Adipocyte (in vitro differentiated cells): ENCODE measurements at regions not wholly inside any gene's neighbourhood (a gene's known extent, or its start where the extent isn't known, plus 50 kb on each side); places are given as distances from the start of the nearest gene placed in this dataset.

Source experiments
- DNase-seq: peaks from one replicate; pipeline ENCODE4 v3.0.0-alpha.2; 2015; ENCODE audit warnings: low read depth
- H3K27me3 ChIP-seq: replicated peaks from 2 replicates; pipeline ENCODE4 v1.7.0; 2013; ENCODE audit warnings: mild to moderate bottlenecking, low read length, moderate library complexity; ENCODE audit not compliant: control insufficient read depth, insufficient read depth
- H3K36me3 ChIP-seq: 2 replicates; pipeline ENCODE4 v1.7.0; 2013; ENCODE audit warnings: low read length, mild to moderate bottlenecking, moderate library complexity; ENCODE audit not compliant: control insufficient read depth, insufficient read depth, severe bottlenecking
- H3K4me1 ChIP-seq: 2 replicates; pipeline ENCODE4 v1.7.0; 2013; ENCODE audit warnings: mild to moderate bottlenecking, low read length, moderate library complexity; ENCODE audit not compliant: control insufficient read depth, insufficient read depth
- H3K4me3 ChIP-seq: 2 replicates; pipeline ENCODE4 v1.7.0; 2013; ENCODE audit warnings: mild to moderate bottlenecking, low read length, moderate library complexity
- H3K9ac ChIP-seq: 2 replicates; pipeline ENCODE4 v1.7.0; 2013; ENCODE audit warnings: mild to moderate bottlenecking, low read length, moderate library complexity
- H3K9me3 ChIP-seq: 2 replicates; pipeline ENCODE4 v1.7.0; 2013; ENCODE audit warnings: mild to moderate bottlenecking, low read length, moderate library complexity; ENCODE audit not compliant: control insufficient read depth

- H3K4me1 ChIP-seq: no peaks in the 10 kb centered on the region
- H3K9ac ChIP-seq: no peak overlapping the region
- H3K9me3 ChIP-seq: no peaks in the 10 kb centered on the region
- peaks cover 4% of the 10 kb centered on the region for H3K27me3 ChIP-seq
- no peak overlapping the region for H3K4me3 ChIP-seq
- DNase-seq: peak; percentile 26
- H3K36me3 ChIP-seq: no peaks in the 10 kb centered on the region
Observed at GRCh38 chr7:67692425-67692824, 695.8 kb downstream of the TYW1 start.

- peaks cover 4% of the 10 kb centered on the region for H3K27me3 ChIP-seq
- DNase-seq: no peak
- peaks cover 5% of the 10 kb centered on the region for H3K9me3 ChIP-seq
- no peaks in the 10 kb centered on the region for H3K4me1 ChIP-seq
- H3K4me3 ChIP-seq: no peak overlapping the region
- no peak overlapping the region for H3K9ac ChIP-seq
- no peaks in the 10 kb centered on the region for H3K36me3 ChIP-seq
Observed at GRCh38 chr7:67696124-67696523, 699.5 kb downstream of the TYW1 start.

GRCh38 chr7:67696878-67697277, 700.2 kb downstream of the TYW1 start:
- peaks cover 4% of the 10 kb centered on the region for H3K27me3 ChIP-seq
- H3K9me3 ChIP-seq: peaks cover 5% of the 10 kb centered on the region
- H3K9ac ChIP-seq: no peak overlapping the region
- no peaks in the 10 kb centered on the region for H3K36me3 ChIP-seq
- DNase-seq: no peak
- H3K4me3 ChIP-seq: no peak overlapping the region
- H3K4me1 ChIP-seq: no peaks in the 10 kb centered on the region

GRCh38 chr7:67698354-67698753, 701.7 kb downstream of the TYW1 start:
- H3K36me3 ChIP-seq: no peaks in the 10 kb centered on the region
- H3K27me3 ChIP-seq: peaks cover 4% of the 10 kb centered on the region
- H3K9me3 ChIP-seq: peaks cover 5% of the 10 kb centered on the region
- H3K4me3 ChIP-seq: no peak overlapping the region
- no peaks in the 10 kb centered on the region for H3K4me1 ChIP-seq
- H3K9ac ChIP-seq: no peak overlapping the region
- DNase-seq: no peak

GRCh38 chr7:67705850-67706249, 709.2 kb downstream of the TYW1 start:
- Histone ChIP-seq H3K4me3 (no peak overlapping the region), H3K27me3 (no peaks in the 10 kb centered on the region), H3K9ac (no peak overlapping the region), H3K4me1 (no peaks in the 10 kb centered on the region), H3K9me3 (peaks cover 8% of the 10 kb centered on the region), H3K36me3 (no peaks in the 10 kb centered on the region)
- no peak for DNase-seq

GRCh38 chr7:67711706-67712105, 715.1 kb downstream of the TYW1 start:
- Histone ChIP-seq H3K36me3 (no peaks in the 10 kb centered on the region), H3K9me3 (peaks cover 8% of the 10 kb centered on the region), H3K27me3 (peaks cover 3% of the 10 kb centered on the region), H3K9ac (no peak overlapping the region), H3K4me1 (no peaks in the 10 kb centered on the region), H3K4me3 (no peak overlapping the region)
- DNase-seq: no peak

- no peak for DNase-seq
- Histone ChIP-seq H3K4me1 (no peaks in the 10 kb centered on the region), H3K4me3 (no peak overlapping the region), H3K27me3 (peaks cover 3% of the 10 kb centered on the region), H3K9me3 (peaks cover 8% of the 10 kb centered on the region), H3K9ac (no peak overlapping the region), H3K36me3 (no peaks in the 10 kb centered on the region)
Observed at GRCh38 chr7:67713451-67714056, 716.9 kb downstream of the TYW1 start.

GRCh38 chr7:67716729-67717128, 720.1 kb downstream of the TYW1 start:
- no peak for DNase-seq
- no peaks in the 10 kb centered on the region for H3K4me1 ChIP-seq
- H3K4me3 ChIP-seq: no peak overlapping the region
- H3K27me3 ChIP-seq: peaks cover 3% of the 10 kb centered on the region
- H3K9ac ChIP-seq: no peak overlapping the region
- H3K36me3 ChIP-seq: no peaks in the 10 kb centered on the region
- no peaks in the 10 kb centered on the region for H3K9me3 ChIP-seq

- no peak overlapping the region for H3K4me3 ChIP-seq
- no peaks in the 10 kb centered on the region for H3K27me3 ChIP-seq
- H3K9ac ChIP-seq: no peak overlapping the region
- H3K36me3 ChIP-seq: no peaks in the 10 kb centered on the region
- no peaks in the 10 kb centered on the region for H3K4me1 ChIP-seq
- H3K9me3 ChIP-seq: no peaks in the 10 kb centered on the region
- DNase-seq: no peak
Observed at GRCh38 chr7:67723591-67723990, 727.0 kb downstream of the TYW1 start.

- no peak for DNase-seq
Observed at GRCh38 chr7:67724435-67724834, 727.8 kb downstream of the TYW1 start.

GRCh38 chr7:67724955-67725354, 728.3 kb downstream of the TYW1 start:
- H3K36me3 ChIP-seq: no peaks in the 10 kb centered on the region
- DNase-seq: peak; percentile 38
- H3K4me3 ChIP-seq: no peak overlapping the region
- H3K4me1 ChIP-seq: no peaks in the 10 kb centered on the region
- no peak overlapping the region for H3K9ac ChIP-seq
- no peaks in the 10 kb centered on the region for H3K9me3 ChIP-seq
- no peaks in the 10 kb centered on the region for H3K27me3 ChIP-seq

More at GRCh38 chr7:67724435-67724834, 727.8 kb downstream of the TYW1 start:
- Histone ChIP-seq H3K27me3 (no peaks in the 10 kb centered on the region), H3K4me1 (no peaks in the 10 kb centered on the region), H3K9me3 (no peaks in the 10 kb centered on the region), H3K9ac (no peak overlapping the region), H3K36me3 (no peaks in the 10 kb centered on the region), H3K4me3 (no peak overlapping the region)

- Histone ChIP-seq H3K36me3 (no peaks in the 10 kb centered on the region), H3K9me3 (no peaks in the 10 kb centered on the region), H3K9ac (no peak overlapping the region), H3K4me3 (no peak overlapping the region), H3K4me1 (no peaks in the 10 kb centered on the region), H3K27me3 (no peaks in the 10 kb centered on the region)
- DNase-seq: peak; percentile 13
Observed at GRCh38 chr7:67725423-67725822, 728.8 kb downstream of the TYW1 start.
